ENCODE measurements at regions not wholly inside any gene's neighbourhood (a gene's known extent, or its start where the extent isn't known, plus 50 kb on each side); places are given as distances from the start of the nearest gene placed in this dataset.

DNA sequence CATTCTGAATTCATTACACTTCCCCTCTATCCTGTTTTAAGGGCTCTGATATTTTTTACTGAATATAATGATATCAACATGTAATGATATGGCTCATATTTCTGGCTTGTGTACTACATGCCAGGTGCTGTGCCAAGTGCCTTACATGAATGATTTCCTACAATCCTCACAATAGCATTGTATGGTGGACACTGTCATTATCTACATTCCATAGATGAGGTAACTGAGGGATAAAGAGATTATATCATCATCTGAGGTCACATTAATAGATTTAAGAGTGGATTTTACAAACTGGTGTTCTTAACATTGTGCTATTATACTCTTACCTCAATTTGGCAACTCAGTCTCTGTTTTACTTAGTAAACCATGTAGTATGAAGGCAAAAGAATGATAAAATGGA lies 502.0 kb downstream of the LIG4 start:
- Mint-ChIP-seq H3K9me3 (ENCODE audit: unreplicated experiment) (no peaks in the 10 kb centered on the region), H3K27ac (ENCODE audit: unreplicated experiment) (no peak overlapping the region), H3K4me3 (ENCODE audit: unreplicated experiment) (no peak overlapping the region), H3K4me1 (ENCODE audit: low read depth, unreplicated experiment) (no peaks in the 10 kb centered on the region), H3K36me3 (ENCODE audit: insufficient read depth, unreplicated experiment) (no peaks in the 10 kb centered on the region), H3K27me3 (ENCODE audit: insufficient read depth, unreplicated experiment) (peaks cover 8% of the 10 kb centered on the region)
- no peak overlapping the region for H3K4me3 ChIP-seq (ENCODE audit: low read depth, low read length)
- no peak for DNase-seq
- no peaks in the 10 kb centered on the region for H3K36me3 ChIP-seq (ENCODE audit: control insufficient read depth, insufficient read depth, low read length)
- no peaks in the 10 kb centered on the region for H3K4me1 ChIP-seq
- ChIA-PET CTCF (no interaction called here), POLR2A (no interaction called here)
- H3K27me3 ChIP-seq (replicated peaks; ENCODE audit: control insufficient read depth, insufficient read depth, low read length), result no peaks in the 10 kb centered on the region
- no peaks in the 10 kb centered on the region for H3K9me3 ChIP-seq
- BruUV-seq (replicated peaks), result no TSS peak
- TF ChIP-seq, protein P1, sequence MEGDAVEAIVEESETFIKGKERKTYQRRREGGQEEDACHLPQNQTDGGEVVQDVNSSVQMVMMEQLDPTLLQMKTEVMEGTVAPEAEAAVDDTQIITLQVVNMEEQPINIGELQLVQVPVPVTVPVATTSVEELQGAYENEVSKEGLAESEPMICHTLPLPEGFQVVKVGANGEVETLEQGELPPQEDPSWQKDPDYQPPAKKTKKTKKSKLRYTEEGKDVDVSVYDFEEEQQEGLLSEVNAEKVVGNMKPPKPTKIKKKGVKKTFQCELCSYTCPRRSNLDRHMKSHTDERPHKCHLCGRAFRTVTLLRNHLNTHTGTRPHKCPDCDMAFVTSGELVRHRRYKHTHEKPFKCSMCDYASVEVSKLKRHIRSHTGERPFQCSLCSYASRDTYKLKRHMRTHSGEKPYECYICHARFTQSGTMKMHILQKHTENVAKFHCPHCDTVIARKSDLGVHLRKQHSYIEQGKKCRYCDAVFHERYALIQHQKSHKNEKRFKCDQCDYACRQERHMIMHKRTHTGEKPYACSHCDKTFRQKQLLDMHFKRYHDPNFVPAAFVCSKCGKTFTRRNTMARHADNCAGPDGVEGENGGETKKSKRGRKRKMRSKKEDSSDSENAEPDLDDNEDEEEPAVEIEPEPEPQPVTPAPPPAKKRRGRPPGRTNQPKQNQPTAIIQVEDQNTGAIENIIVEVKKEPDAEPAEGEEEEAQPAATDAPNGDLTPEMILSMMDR (IDR thresholded peaks at IDR 0.05; ENCODE audit: insufficient read depth in 1 of 2, low read depth in 1 of 2, low read length in 1 of 2, severe bottlenecking in 1 of 2, unreplicated experiment in 1 of 2), result no peak
- intact Hi-C loops (cut with micrococcal nuclease; ENCODE audit: unreplicated experiment), result no loop called here

DNA sequence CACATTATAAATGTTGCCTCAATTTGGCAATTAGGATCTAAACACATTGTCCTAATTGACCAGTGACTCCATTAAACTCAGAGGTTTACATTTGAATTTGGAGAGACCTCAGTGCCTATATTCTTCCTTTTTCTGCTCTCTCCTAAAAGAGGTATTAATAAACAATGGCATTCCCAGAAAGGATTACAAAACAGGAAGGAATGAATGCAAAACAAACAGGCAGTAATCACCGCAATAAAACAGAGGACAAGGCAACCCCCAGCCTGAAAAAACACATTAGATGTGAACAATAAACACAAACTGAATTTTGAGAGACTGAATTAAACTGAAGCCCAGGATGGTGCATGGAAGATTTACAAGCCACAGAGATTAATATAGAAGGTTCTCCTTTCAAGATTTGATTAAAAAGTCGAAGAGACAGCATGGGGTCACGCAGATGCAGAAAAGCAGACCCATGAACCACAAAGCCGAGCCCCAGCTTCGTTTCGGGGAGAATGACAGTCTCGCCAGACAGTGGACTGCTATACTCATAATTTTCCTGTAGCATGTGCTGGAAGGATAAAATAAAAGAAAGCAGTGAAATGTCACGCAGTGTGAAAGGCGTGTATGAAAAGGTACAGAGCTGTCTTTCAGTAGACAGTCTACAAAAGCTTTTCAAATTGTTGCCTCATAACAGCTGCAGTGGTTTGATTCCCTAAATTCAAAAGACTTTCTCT lies 503.0 kb downstream of the LIG4 start:
- Histone ChIP-seq H3K27me3 (replicated peaks; ENCODE audit: control insufficient read depth, insufficient read depth, low read length) (no peaks in the 10 kb centered on the region), H3K36me3 (ENCODE audit: control insufficient read depth, insufficient read depth, low read length) (no peaks in the 10 kb centered on the region), H3K9me3 (no peaks in the 10 kb centered on the region), H3K4me3 (ENCODE audit: low read depth, low read length) (no peak overlapping the region), H3K4me1 (no peaks in the 10 kb centered on the region)
- H3K4me1 Mint-ChIP-seq (ENCODE audit: low read depth, unreplicated experiment), result no peaks in the 10 kb centered on the region
- peaks cover 3% of the 10 kb centered on the region for H3K27me3 Mint-ChIP-seq (ENCODE audit: insufficient read depth, unreplicated experiment)
- ChIA-PET CTCF (no interaction called here), POLR2A (no interaction called here)
- BruUV-seq (replicated peaks), result no TSS peak
- no peaks in the 10 kb centered on the region for H3K9me3 Mint-ChIP-seq (ENCODE audit: unreplicated experiment)
- intact Hi-C loops (cut with micrococcal nuclease; ENCODE audit: unreplicated experiment), result no loop called here
- no peak for DNase-seq
- no peak overlapping the region for H3K27ac Mint-ChIP-seq (ENCODE audit: unreplicated experiment)
- TF ChIP-seq, protein P1 (IDR thresholded peaks at IDR 0.05; ENCODE audit: insufficient read depth in 1 of 2, low read depth in 1 of 2, low read length in 1 of 2, severe bottlenecking in 1 of 2, unreplicated experiment in 1 of 2), result no peak
- H3K4me3 Mint-ChIP-seq (ENCODE audit: unreplicated experiment), result no peak overlapping the region
- H3K36me3 Mint-ChIP-seq (ENCODE audit: insufficient read depth, unreplicated experiment), result no peaks in the 10 kb centered on the region

DNA sequence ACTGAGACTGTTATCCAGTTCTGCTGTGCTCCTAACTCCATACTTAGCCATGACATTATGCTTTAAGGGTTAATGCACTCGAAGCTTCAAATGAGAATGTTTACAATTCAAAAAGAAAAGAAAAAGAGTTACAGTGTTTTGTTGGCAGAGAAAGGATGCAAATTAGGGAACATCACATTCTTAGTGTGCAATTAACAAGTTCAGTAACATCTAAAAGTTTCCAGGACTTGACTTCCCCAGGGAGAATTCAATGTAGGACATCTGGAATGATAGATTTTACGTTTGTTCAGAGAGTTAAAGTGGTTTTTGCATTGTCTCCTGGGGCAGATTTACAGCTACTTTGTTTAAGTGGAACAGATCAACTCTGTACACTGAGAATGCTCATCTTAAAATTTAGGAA lies 525.2 kb downstream of the LIG4 start:
- Histone ChIP-seq H3K4me3 (ENCODE audit: low read depth, low read length) (no peak overlapping the region), H3K27me3 (replicated peaks; ENCODE audit: control insufficient read depth, insufficient read depth, low read length) (no peaks in the 10 kb centered on the region), H3K36me3 (ENCODE audit: control insufficient read depth, insufficient read depth, low read length) (no peaks in the 10 kb centered on the region), H3K4me1 (no peaks in the 10 kb centered on the region), H3K9me3 (no peaks in the 10 kb centered on the region)
- H3K9me3 Mint-ChIP-seq (ENCODE audit: unreplicated experiment), result no peaks in the 10 kb centered on the region
- no TSS peak for BruUV-seq (replicated peaks)
- no peak overlapping the region for H3K27ac Mint-ChIP-seq (ENCODE audit: unreplicated experiment)
- ChIA-PET POLR2A (no interaction called here), CTCF (no interaction called here)
- DNase-seq, result no peak
- TF ChIP-seq, protein P1 (IDR thresholded peaks at IDR 0.05; ENCODE audit: insufficient read depth in 1 of 2, low read depth in 1 of 2, low read length in 1 of 2, severe bottlenecking in 1 of 2, unreplicated experiment in 1 of 2), result no peak
- no peaks in the 10 kb centered on the region for H3K4me1 Mint-ChIP-seq (ENCODE audit: low read depth, unreplicated experiment)
- no peak overlapping the region for H3K4me3 Mint-ChIP-seq (ENCODE audit: unreplicated experiment)
- H3K36me3 Mint-ChIP-seq (ENCODE audit: insufficient read depth, unreplicated experiment), result no peaks in the 10 kb centered on the region
- intact Hi-C loops (cut with micrococcal nuclease; ENCODE audit: unreplicated experiment), result no loop called here
- peaks cover 3% of the 10 kb centered on the region for H3K27me3 Mint-ChIP-seq (ENCODE audit: insufficient read depth, unreplicated experiment)
